ENCODE measurements at regions not wholly inside any gene's neighbourhood (a gene's known extent, or its start where the extent isn't known, plus 50 kb on each side); places are given as distances from the start of the nearest gene placed in this dataset.

GRCh38 chr14:89085737-89086382 is 261.4 kb downstream of the TTC8 start:
- Histone ChIP-seq H4K20me1 (ENCODE audit: insufficient read depth, low read length) (no peaks in the 10 kb centered on the region), H3K27me3 (ENCODE audit: control insufficient read depth, insufficient read depth, low read length) (peaks cover 8% of the 10 kb centered on the region), H3K9ac (ENCODE audit: low read depth, low read length) (no peak overlapping the region), H2AK5ac (ENCODE audit: low read depth, low read length) (no peak overlapping the region), H2BK120ac (ENCODE audit: low read depth, low read length) (no peak overlapping the region), H3K9me1 (ENCODE audit: insufficient read depth, low read length) (no peaks in the 10 kb centered on the region), H2BK15ac (ENCODE audit: low read depth, low read length) (no peak overlapping the region), H2AFZ (replicated peaks; ENCODE audit: low read length, poor library complexity) (no peak overlapping the region), H2BK5ac (ENCODE audit: low read depth, low read length, poor library complexity, severe bottlenecking) (no peak overlapping the region), H3K9me3 (ENCODE audit: control insufficient read depth, insufficient read depth, low read length) (peaks cover 2% of the 10 kb centered on the region; the same call in 1 of the 2 replicates), H3K14ac (replicated peaks; ENCODE audit: low read depth, low read length) (no peak overlapping the region; the same call in 1 of the 2 replicates), H3K23ac (ENCODE audit: low read depth, low read length) (no peak overlapping the region), H3K27ac (ENCODE audit: insufficient read depth, low read length) (no peak overlapping the region), H4K91ac (ENCODE audit: insufficient read depth, low read depth, low read length) (no peak overlapping the region), H4K5ac (ENCODE audit: low read depth, low read length) (no peak overlapping the region), H3K18ac (ENCODE audit: low read depth, low read length) (no peak overlapping the region), H3K4me1 (ENCODE audit: control insufficient read depth, insufficient read depth, low read length) (no peaks in the 10 kb centered on the region), H3K56ac (ENCODE audit: extremely low read depth, insufficient read depth, low read length) (no peak overlapping the region), H3K4ac (ENCODE audit: low read depth, low read length) (no peak overlapping the region), H2BK20ac (ENCODE audit: low read depth, low read length) (no peak overlapping the region), H3K36me3 (ENCODE audit: control insufficient read depth, insufficient read depth, low read length) (no peaks in the 10 kb centered on the region), H3K4me3 (ENCODE audit: insufficient read depth, low read depth, low read length) (no peak overlapping the region), H3K4me2 (ENCODE audit: low read depth, low read length) (no peak overlapping the region), H4K8ac (ENCODE audit: low read depth in 2 of 2, low read length in 2 of 2) (no peak overlapping the region), H3K79me1 (ENCODE audit: low read depth in 1 of 2, low read length in 2 of 2) (no peaks in the 10 kb centered on the region), H2AK9ac (replicated peaks; ENCODE audit: low read depth, low read length, poor library complexity) (no peak overlapping the region)
- dilution Hi-C loops (cut with HindIII; ENCODE audit: low sequenced_read_pairs, unreplicated experiment) = no loop called here
- intact Hi-C loops (cut with micrococcal nuclease) = no loop called here
- TF ChIP-seq MXI1 (IDR thresholded peaks at IDR 0.05; ENCODE audit: borderline replicate concordance, low read depth, low read length) (no peak), USF2 (IDR thresholded peaks at IDR 0.05; ENCODE audit: low read depth, low read length) (peak; percentile 49; the same call in 1 of the 2 replicates)
- peak; percentile 63 for ATAC-seq (ENCODE audit: low read depth)
- CTCF ChIA-PET = no interaction called here
- DNase-seq = no peak
- in situ Hi-C loops (cut with MboI; ENCODE audit: low sequenced_read_pairs) = no loop called here
- POLR2A ChIA-PET (ENCODE audit: unreplicated experiment) = no interaction called here
- WGBS, 2 experiments (ENCODE audit: extremely low coverage in 2 of 2, insufficient read length in 1 of 2) = no CpG with 5 or more reads among the region's 9 CpGs
- no TSS peak for BruUV-seq (replicated peaks)

Measured in IMR-90 (cell line).